H1 (cell line): ENCODE measurements at regions not wholly inside any gene's neighbourhood (a gene's known extent, or its start where the extent isn't known, plus 50 kb on each side); places are given as distances from the start of the nearest gene placed in this dataset.

ENCODE experiments used
- CTCF ChIA-PET: fragments of 300-600 bp; sonication (Branson Sonifier 250); formaldehyde crosslinking; loops from one replicate; lab custom pipeline; 2021; ENCODE audit not compliant: partially characterized antibody; lab: Charles Lee
- POLR2A ChIA-PET: fragments of 300-600 bp; sonication (Branson Sonifier 250); formaldehyde crosslinking; loops from one replicate; lab custom pipeline; 2021; ENCODE audit warnings: inconsistent platforms; ENCODE audit not compliant: partially characterized antibody; lab: Charles Lee
- DNase-seq, 2 experiments: peaks; one replicate each; pipeline versions ENCODE4 v3.0.0 to v3.0.0-alpha.2; 2010 to 2022; ENCODE audit warnings: low spot score in 2 of 2, low read depth in 1 of 2, mixed read lengths in 1 of 2
- FAIRE-seq: peaks from 2 replicates; lab custom pipeline; 2011; peaks lifted over from hg19 to GRCh38; lab: Jason Lieb, UNC
- H2AFZ ChIP-seq: 2 replicates; pipeline ENCODE4 v1.8.1; 2012; ENCODE audit warnings: low read length, inconsistent platforms
- H2AK5ac ChIP-seq: 2 replicates; pipeline ENCODE4 v1.6.1; 2013; ENCODE audit warnings: low read depth, low read length
- H2BK120ac ChIP-seq: replicated peaks from 2 replicates; pipeline ENCODE3; 2013; ENCODE audit warnings: low read depth, low read length, inconsistent platforms
- H2BK12ac ChIP-seq: 2 replicates; pipeline ENCODE4 v1.6.1; 2013; ENCODE audit warnings: low read depth, low read length
- H2BK15ac ChIP-seq: 2 replicates; pipeline ENCODE4 v1.6.1; 2013; ENCODE audit warnings: low read length
- H2BK20ac ChIP-seq: 2 replicates; pipeline ENCODE4 v1.6.1; 2013; ENCODE audit warnings: low read length
- H2BK5ac ChIP-seq: 2 replicates; pipeline ENCODE4 v1.6.1; 2013; ENCODE audit warnings: low read depth, low read length
- H3K14ac ChIP-seq: 2 replicates; pipeline ENCODE4 v1.6.1; 2013; ENCODE audit warnings: inconsistent platforms; ENCODE audit not compliant: insufficient read length
- H3K18ac ChIP-seq: 2 replicates; pipeline ENCODE4 v1.6.1; 2013; ENCODE audit warnings: low read length; ENCODE audit errors: extremely low read depth
- H3K23ac ChIP-seq: 2 replicates; pipeline ENCODE4 v1.6.1; 2013; ENCODE audit warnings: inconsistent platforms; ENCODE audit not compliant: insufficient read length
- H3K23me2 ChIP-seq: 2 replicates; pipeline ENCODE4 v1.6.1; 2013; ENCODE audit warnings: low read depth, low read length
- H3K27ac ChIP-seq: 2 replicates; pipeline ENCODE4 v1.6.1; 2011; ENCODE audit warnings: low read depth, low read length, inconsistent platforms
- H3K27me3 ChIP-seq, 4 experiments: replicated peaks in 1 of 4; 1 replicate in 1 of 4; 2 replicates in 3 of 4; pipeline versions ENCODE4 v1.6.1 to v1.8.1; 2011 to 2013; ENCODE audit warnings: low read length in 3 of 4, mild to moderate bottlenecking in 3 of 4, inconsistent platforms in 2 of 4, mixed read lengths in 2 of 4, moderate library complexity in 1 of 4; ENCODE audit not compliant: control insufficient read depth in 3 of 4, insufficient read depth in 3 of 4; ENCODE audit errors: extremely low read depth in 1 of 4
- H3K36me3 ChIP-seq, 4 experiments: 2 replicates each; pipeline versions ENCODE4 v1.6.1 to v1.8.1; 2011 to 2013; ENCODE audit warnings: mild to moderate bottlenecking in 4 of 4, low read length in 3 of 4, moderate library complexity in 2 of 4, control low read depth in 1 of 4, inconsistent platforms in 1 of 4; ENCODE audit not compliant: insufficient read depth in 4 of 4, control insufficient read depth in 2 of 4
- H3K4ac ChIP-seq: replicated peaks from 2 replicates; pipeline ENCODE3; 2013; ENCODE audit warnings: low read length, low read depth, mixed read lengths, inconsistent platforms; ENCODE audit not compliant: insufficient read length
- H3K4me1 ChIP-seq, 4 experiments: replicated peaks in 1 of 4; 1 replicate in 1 of 4; 2 replicates in 3 of 4; pipeline versions ENCODE4 v1.6.1 to v1.8.1; 2011 to 2013; ENCODE audit warnings: low read length in 3 of 4, inconsistent platforms in 2 of 4, mixed read lengths in 1 of 4; ENCODE audit not compliant: insufficient read depth in 4 of 4, control insufficient read depth in 3 of 4
- H3K4me2 ChIP-seq, 2 experiments: 2 replicates each; pipeline versions ENCODE4 v1.6.1 to v1.8.1; 2011 to 2013; ENCODE audit warnings: low read depth in 2 of 2, low read length in 2 of 2, control low read depth in 1 of 2, inconsistent platforms in 1 of 2, mild to moderate bottlenecking in 1 of 2; ENCODE audit not compliant: insufficient read depth in 1 of 2
- H3K4me3 ChIP-seq, 4 experiments: fragments of 200-600, 300-600 bp in 1 of 4; sonication (generic), shearing (Covaris generic), sonication (Bioruptor Twin) in 1 of 4; 2 replicates each; pipeline versions ENCODE4 v1.5.1 to v1.8.1; 2011 to 2016; ENCODE audit warnings: low read length in 4 of 4, low read depth in 3 of 4, control low read depth in 2 of 4, inconsistent platforms in 2 of 4, mild to moderate bottlenecking in 2 of 4, mixed read lengths in 1 of 4, moderate library complexity in 1 of 4; ENCODE audit not compliant: insufficient read depth in 2 of 4; ENCODE audit errors: extremely low read depth in 1 of 4
- H3K56ac ChIP-seq: replicated peaks from 2 replicates; pipeline ENCODE3; 2013; ENCODE audit warnings: low read depth, mild to moderate bottlenecking, mixed read lengths, low read length, inconsistent platforms; ENCODE audit not compliant: insufficient read length
- H3K79me1 ChIP-seq: 2 replicates; pipeline ENCODE4 v1.6.1; 2013; ENCODE audit warnings: low read depth, low read length, control low read depth
- H3K79me2 ChIP-seq, 2 experiments: 2 replicates each; pipeline versions ENCODE4 v1.6.1 to v1.8.1; 2012 to 2013; ENCODE audit warnings: low read length in 2 of 2, mild to moderate bottlenecking in 2 of 2, inconsistent platforms in 1 of 2; ENCODE audit not compliant: insufficient read depth in 2 of 2, control insufficient read depth in 1 of 2
- H3K9ac ChIP-seq, 4 experiments: replicated peaks in 1 of 4; 1 replicate in 1 of 4; 2 replicates in 3 of 4; pipeline versions ENCODE4 v1.6.1 to v1.8.1; 2011 to 2013; ENCODE audit warnings: low read depth in 3 of 4, low read length in 3 of 4, control low read depth in 2 of 4, mild to moderate bottlenecking in 2 of 4, moderate library complexity in 2 of 4, inconsistent platforms in 1 of 4; ENCODE audit errors: extremely low read depth in 1 of 4
- H3K9me3 ChIP-seq, 2 experiments: 2 replicates each; pipeline versions ENCODE4 v1.6.1 to v1.8.1; 2012 to 2013; ENCODE audit warnings: mild to moderate bottlenecking in 2 of 2, moderate library complexity in 2 of 2, control low read depth in 1 of 2, inconsistent platforms in 1 of 2, low read depth in 1 of 2, low read length in 1 of 2, mixed read lengths in 1 of 2; ENCODE audit not compliant: insufficient read depth in 2 of 2
- H4K20me1 ChIP-seq, 2 experiments: replicated peaks in 1 of 2; 2 replicates each; pipeline versions ENCODE3 to v1.8.1; 2011 to 2013; ENCODE audit warnings: inconsistent platforms in 2 of 2, low read length in 2 of 2, mild to moderate bottlenecking in 1 of 2; ENCODE audit not compliant: insufficient read depth in 2 of 2, control insufficient read depth in 1 of 2
- H4K5ac ChIP-seq: 2 replicates; pipeline ENCODE4 v1.6.1; 2013; ENCODE audit warnings: low read length, low read depth, mixed read lengths, inconsistent platforms; ENCODE audit not compliant: insufficient read length
- H4K8ac ChIP-seq: 2 replicates; pipeline ENCODE4 v1.8.0; 2013; ENCODE audit warnings: mild to moderate bottlenecking, moderate library complexity, low read length, inconsistent platforms; ENCODE audit not compliant: insufficient read depth; ENCODE audit errors: extremely low read depth
- H4K91ac ChIP-seq: replicated peaks from 2 replicates; pipeline ENCODE3; 2013; ENCODE audit warnings: low read length, mixed read lengths, inconsistent platforms; ENCODE audit not compliant: insufficient read length
- ATF3 ChIP-seq: IDR thresholded peaks from 2 replicates; pipeline ENCODE4 v1.6.1; 2011; ENCODE audit warnings: low read depth, mild to moderate bottlenecking, low read length; ENCODE audit not compliant: insufficient read depth
- RBBP5 ChIP-seq: IDR thresholded peaks from 2 replicates; pipeline ENCODE4 v1.7.1; 2012; ENCODE audit warnings: low read depth, mild to moderate bottlenecking, inconsistent platforms, low read length, moderate library complexity, borderline replicate concordance
- RNF2 ChIP-seq: fragments of 200-900, 300-1000 bp; sonication (generic); IDR thresholded peaks from 2 replicates; pipeline ENCODE4 v1.7.1; 2016; ENCODE audit warnings: borderline replicate concordance, low read depth, mild to moderate bottlenecking, antibody characterized with exemption, low read length; ENCODE audit not compliant: poor library complexity, severe bottlenecking; ENCODE audit errors: missing control alignments
- TAF1 ChIP-seq: IDR thresholded peaks from 2 replicates; pipeline ENCODE4 v1.6.1; 2011; ENCODE audit warnings: mild to moderate bottlenecking, low read depth, low read length
- WGBS, 2 experiments: shearing (Covaris generic) in 1 of 2; methylation state at CpG; one replicate each; pipeline versions ENCODE4 v1.1.6 to v1.1.7; 2013 to 2015; ENCODE audit warnings: low lambda C conversion rate in 2 of 2, mixed read lengths in 2 of 2, inconsistent platforms in 1 of 2, low coverage in 1 of 2, missing lambda C conversion rate in 1 of 2; ENCODE audit not compliant: insufficient replicate concordance in 2 of 2, insufficient coverage in 1 of 2, insufficient read length in 1 of 2; ENCODE audit errors: extremely low coverage in 1 of 2, missing lambda C conversion rate in 1 of 2; 5-methylcytosine and 5-hydroxymethylcytosine counted together

- peak overlapping the region in 1 of 4 experiments; percentile 15; a peak in 1 of 8 replicates for H3K4me3 ChIP-seq
- H3K27ac ChIP-seq: no peak overlapping the region
- H3K79me1 ChIP-seq: no peaks in the 10 kb centered on the region
- no peaks in the 10 kb centered on the region for H3K79me2 ChIP-seq
- 80% methylated on average over 10 of the region's 10 CpGs; no CpG with 5 or more reads in 1 of the 2 experiments for WGBS, 2 experiments
- H3K4me2 ChIP-seq: no peak overlapping the region
- DNase-seq (no peak), FAIRE-seq (no peak)
- no peak overlapping the region for H2BK20ac ChIP-seq
- H3K9me3 ChIP-seq: peaks cover 42 to 95% of the 10 kb centered on the region in 2 experiments
- H4K20me1 ChIP-seq: no peaks in the 10 kb centered on the region
- no peak overlapping the region for H3K9ac ChIP-seq
- no peak overlapping the region for H4K91ac ChIP-seq
- H3K4me1 ChIP-seq: no peaks in the 10 kb centered on the region
- H4K8ac ChIP-seq: no peak overlapping the region
- H3K23me2 ChIP-seq: peaks cover 38% of the 10 kb centered on the region; the same call in 1 of the 2 replicates
- H3K36me3 ChIP-seq: no peaks in the 10 kb centered on the region
- no peak overlapping the region for H2BK12ac ChIP-seq
- H3K14ac ChIP-seq: no peak overlapping the region
- no peaks in the 10 kb centered on the region for H3K27me3 ChIP-seq
- no peak overlapping the region for H2BK15ac ChIP-seq
- H3K56ac ChIP-seq: no peak overlapping the region
- H3K4ac ChIP-seq: no peak overlapping the region
- no peak overlapping the region for H2BK120ac ChIP-seq
- CTCF ChIA-PET: no interaction called here
- H3K18ac ChIP-seq: no peak overlapping the region
- no peak overlapping the region for H3K23ac ChIP-seq
- no peak overlapping the region for H2BK5ac ChIP-seq
- POLR2A ChIA-PET: no interaction called here
- TF ChIP-seq ATF3: no peak
- TF ChIP-seq RNF2: no peak
- TF ChIP-seq TAF1: no peak
- TF ChIP-seq RBBP5: no peak
- H2AFZ ChIP-seq: no peak overlapping the region
- H4K5ac ChIP-seq: no peak overlapping the region
- no peak overlapping the region for H2AK5ac ChIP-seq
Observed at GRCh38 chr10:42304341-42304740, 334.0 kb downstream of the ZNF33B start.
